ENCODE measurements at regions not wholly inside any gene's neighbourhood (a gene's known extent, or its start where the extent isn't known, plus 50 kb on each side); places are given as distances from the start of the nearest gene placed in this dataset.
"Not testable (repeated sequence)": the region's sequence is repeated elsewhere in the genome, so short reads cannot be mapped to it uniquely, and the experiment has no call there.

- not testable (repeated sequence) for DNase-seq
Observed at GRCh38 chr9:2279138-2279537, 264.0 kb downstream of the SMARCA2 start.

GRCh38 chr9:2281031-2281802 lies 266.1 kb downstream of the SMARCA2 start:
- no peak for DNase-seq

GRCh38 chr9:2281803-2282185 lies 266.6 kb downstream of the SMARCA2 start:
- no peak for DNase-seq

- no peak for DNase-seq
Observed at GRCh38 chr9:2284770-2285169, 269.6 kb downstream of the SMARCA2 start.

GRCh38 chr9:2285416-2286332 lies 270.5 kb downstream of the SMARCA2 start:
- no peak for DNase-seq

GRCh38 chr9:2286333-2286705 lies 271.2 kb downstream of the SMARCA2 start:
- DNase-seq = no peak

GRCh38 chr9:2286825-2287455 lies 271.8 kb downstream of the SMARCA2 start:
- DNase-seq = no peak

GRCh38 chr9:2288309-2288708 lies 273.2 kb downstream of the SMARCA2 start:
- no peak for DNase-seq

GRCh38 chr9:2289263-2289662 lies 274.1 kb downstream of the SMARCA2 start:
- DNase-seq = no peak

- DNase-seq = no peak
Observed at GRCh38 chr9:2290382-2290781, 275.2 kb downstream of the SMARCA2 start.

- DNase-seq = peak; percentile 89
Observed at GRCh38 chr9:2291980-2292704, 277.0 kb downstream of the SMARCA2 start.

GRCh38 chr9:2292733-2293132 lies 277.6 kb downstream of the SMARCA2 start:
- DNase-seq = no peak

- no peak for DNase-seq
Observed at GRCh38 chr9:2297771-2298170, 282.6 kb downstream of the SMARCA2 start.

- no peak for DNase-seq
Observed at GRCh38 chr9:2298217-2298616, 283.1 kb downstream of the SMARCA2 start.

- peak; percentile 95 for DNase-seq
Observed at GRCh38 chr9:2299156-2299842, 284.2 kb downstream of the SMARCA2 start.

GRCh38 chr9:2299843-2300205 lies 284.7 kb downstream of the SMARCA2 start:
- DNase-seq = no peak

GRCh38 chr9:2300325-2300724 lies 285.2 kb downstream of the SMARCA2 start:
- no peak for DNase-seq

GRCh38 chr9:2302606-2303005 lies 287.5 kb downstream of the SMARCA2 start:
- no peak for DNase-seq

GRCh38 chr9:2303056-2303455 lies 287.9 kb downstream of the SMARCA2 start:
- DNase-seq = no peak

- no peak for DNase-seq
Observed at GRCh38 chr9:2307480-2307879, 292.3 kb downstream of the SMARCA2 start.

GRCh38 chr9:2311920-2312319 lies 296.8 kb downstream of the SMARCA2 start:
- no peak for DNase-seq

GRCh38 chr9:2313512-2313911 lies 298.4 kb downstream of the SMARCA2 start:
- DNase-seq = no peak
